Astrocyte (in vitro differentiated cells and primary cell): ENCODE measurements at regions not wholly inside any gene's neighbourhood (a gene's known extent, or its start where the extent isn't known, plus 50 kb on each side); places are given as distances from the start of the nearest gene placed in this dataset.

ENCODE experiments used
- DNase-seq: peaks from one replicate; pipeline ENCODE4 v3.0.0-alpha.2; 2010; ENCODE audit warnings: low read depth
- FAIRE-seq: peaks from 2 replicates; lab custom pipeline; 2011; peaks lifted over from hg19 to GRCh38; lab: Jason Lieb, UNC
- H2AFZ ChIP-seq: 2 replicates; pipeline ENCODE4 v1.6.0; 2012; ENCODE audit warnings: low read depth, low read length, inconsistent platforms
- H3K27ac ChIP-seq: 2 replicates; pipeline ENCODE4 v1.5.1; 2011; ENCODE audit warnings: low read depth, low read length, inconsistent platforms
- H3K27me3 ChIP-seq: 2 replicates; pipeline ENCODE4 v1.6.0; 2011; ENCODE audit warnings: low read length, inconsistent platforms; ENCODE audit not compliant: insufficient read depth
- H3K36me3 ChIP-seq: 2 replicates; pipeline ENCODE4 v1.5.1; 2011; ENCODE audit warnings: low read length, inconsistent platforms; ENCODE audit not compliant: insufficient read depth
- H3K4me1 ChIP-seq: 2 replicates; pipeline ENCODE4 v1.5.1; 2011; ENCODE audit warnings: low read length, inconsistent platforms; ENCODE audit not compliant: insufficient read depth
- H3K4me2 ChIP-seq: 2 replicates; pipeline ENCODE4 v1.6.0; 2012; ENCODE audit warnings: low read length, inconsistent platforms
- H3K4me3 ChIP-seq: 2 replicates; pipeline ENCODE4 v1.5.1; 2011; ENCODE audit warnings: low read depth, mild to moderate bottlenecking, low read length, inconsistent platforms; ENCODE audit not compliant: insufficient read depth
- H3K79me2 ChIP-seq: 2 replicates; pipeline ENCODE4 v1.6.0; 2012; ENCODE audit warnings: mild to moderate bottlenecking, low read length, inconsistent platforms; ENCODE audit not compliant: insufficient read depth
- H3K9ac ChIP-seq: 2 replicates; pipeline ENCODE4 v1.6.0; 2012; ENCODE audit warnings: mild to moderate bottlenecking, low read length, inconsistent platforms
- H3K9me3 ChIP-seq: 2 replicates; pipeline ENCODE4 v1.5.1; 2012; ENCODE audit warnings: low read depth, mild to moderate bottlenecking, low read length, inconsistent platforms; ENCODE audit not compliant: insufficient read depth
- H4K20me1 ChIP-seq: 2 replicates; pipeline ENCODE4 v1.6.0; 2012; ENCODE audit warnings: low read length, inconsistent platforms; ENCODE audit not compliant: insufficient read depth
- H3K27ac Mint-ChIP-seq: one replicate; pipeline ENCODE4 v1.8.0; 2021; ENCODE audit warnings: mild to moderate bottlenecking, mixed read lengths; ENCODE audit not compliant: unreplicated experiment
- H3K27me3 Mint-ChIP-seq: one replicate; pipeline ENCODE4 v1.8.0; 2021; ENCODE audit warnings: low read depth, mixed read lengths; ENCODE audit not compliant: unreplicated experiment
- H3K36me3 Mint-ChIP-seq: one replicate; pipeline ENCODE4 v1.8.0; 2021; ENCODE audit warnings: low read depth, mixed read lengths; ENCODE audit not compliant: unreplicated experiment
- H3K4me1 Mint-ChIP-seq: one replicate; pipeline ENCODE4 v1.8.0; 2021; ENCODE audit warnings: low read depth, mixed read lengths; ENCODE audit not compliant: unreplicated experiment
- H3K4me3 Mint-ChIP-seq: one replicate; pipeline ENCODE4 v1.8.0; 2021; ENCODE audit warnings: mild to moderate bottlenecking, moderate library complexity, mixed read lengths; ENCODE audit not compliant: unreplicated experiment
- H3K9me3 Mint-ChIP-seq: one replicate; pipeline ENCODE4 v1.8.0; 2021; ENCODE audit warnings: mild to moderate bottlenecking, mixed read lengths; ENCODE audit not compliant: unreplicated experiment
- EZH2 ChIP-seq: IDR thresholded peaks from 2 replicates; pipeline ENCODE4 v1.6.1; 2012; ENCODE audit warnings: mild to moderate bottlenecking, low read length, inconsistent platforms; ENCODE audit not compliant: insufficient read depth
- TF ChIP-seq, protein P1 (sequence below): IDR thresholded peaks from 2 replicates; pipeline ENCODE4 v1.5.1; 2011; ENCODE audit warnings: low read depth, mild to moderate bottlenecking, inconsistent platforms, low read length, moderate library complexity; ENCODE audit not compliant: insufficient read depth

- H3K4me1 Mint-ChIP-seq, result no peaks in the 10 kb centered on the region
- Histone ChIP-seq H3K36me3 (no peaks in the 10 kb centered on the region), H3K79me2 (no peaks in the 10 kb centered on the region), H3K4me2 (no peak overlapping the region), H3K4me3 (no peak overlapping the region), H2AFZ (no peak overlapping the region), H3K27me3 (peaks cover 2% of the 10 kb centered on the region), H3K9ac (no peak overlapping the region), H3K9me3 (no peaks in the 10 kb centered on the region), H4K20me1 (no peaks in the 10 kb centered on the region), H3K4me1 (no peaks in the 10 kb centered on the region), H3K27ac (no peak overlapping the region)
- peaks cover 4% of the 10 kb centered on the region for H3K9me3 Mint-ChIP-seq
- no peak overlapping the region for H3K27ac Mint-ChIP-seq
- no peak for TF ChIP-seq EZH2
- TF ChIP-seq, protein P1, sequence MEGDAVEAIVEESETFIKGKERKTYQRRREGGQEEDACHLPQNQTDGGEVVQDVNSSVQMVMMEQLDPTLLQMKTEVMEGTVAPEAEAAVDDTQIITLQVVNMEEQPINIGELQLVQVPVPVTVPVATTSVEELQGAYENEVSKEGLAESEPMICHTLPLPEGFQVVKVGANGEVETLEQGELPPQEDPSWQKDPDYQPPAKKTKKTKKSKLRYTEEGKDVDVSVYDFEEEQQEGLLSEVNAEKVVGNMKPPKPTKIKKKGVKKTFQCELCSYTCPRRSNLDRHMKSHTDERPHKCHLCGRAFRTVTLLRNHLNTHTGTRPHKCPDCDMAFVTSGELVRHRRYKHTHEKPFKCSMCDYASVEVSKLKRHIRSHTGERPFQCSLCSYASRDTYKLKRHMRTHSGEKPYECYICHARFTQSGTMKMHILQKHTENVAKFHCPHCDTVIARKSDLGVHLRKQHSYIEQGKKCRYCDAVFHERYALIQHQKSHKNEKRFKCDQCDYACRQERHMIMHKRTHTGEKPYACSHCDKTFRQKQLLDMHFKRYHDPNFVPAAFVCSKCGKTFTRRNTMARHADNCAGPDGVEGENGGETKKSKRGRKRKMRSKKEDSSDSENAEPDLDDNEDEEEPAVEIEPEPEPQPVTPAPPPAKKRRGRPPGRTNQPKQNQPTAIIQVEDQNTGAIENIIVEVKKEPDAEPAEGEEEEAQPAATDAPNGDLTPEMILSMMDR, result no peak
- DNase-seq (no peak), FAIRE-seq (no peak)
- no peaks in the 10 kb centered on the region for H3K36me3 Mint-ChIP-seq
- H3K27me3 Mint-ChIP-seq, result peaks cover 26% of the 10 kb centered on the region
- H3K4me3 Mint-ChIP-seq, result no peak overlapping the region
Observed at GRCh38 chr11:71305451-71306125, 53.2 kb upstream of the SHANK2 start.

DNA sequence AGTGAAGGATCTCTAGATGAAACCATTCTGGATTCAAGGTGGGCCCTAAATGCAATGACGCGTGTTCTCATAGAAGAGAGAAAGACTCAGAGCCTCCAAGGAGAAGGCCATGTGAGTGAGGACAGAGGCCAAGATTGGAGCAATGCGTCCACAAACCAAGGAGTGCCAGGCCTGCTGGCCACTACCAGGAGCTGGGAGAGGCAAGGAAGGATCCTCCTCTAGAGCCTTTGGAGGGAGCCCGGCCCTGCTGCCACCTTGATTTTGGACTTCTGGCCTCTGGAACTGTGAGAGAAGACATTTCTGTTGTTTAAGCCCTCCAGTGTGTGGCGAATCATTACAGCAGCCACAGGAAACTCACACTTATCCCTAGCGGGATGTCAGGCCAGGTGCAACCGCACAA, 52.7 kb upstream of the SHANK2 start:
- Histone ChIP-seq H2AFZ (no peak overlapping the region), H3K4me1 (no peaks in the 10 kb centered on the region), H4K20me1 (no peaks in the 10 kb centered on the region), H3K9me3 (no peaks in the 10 kb centered on the region), H3K27me3 (peaks cover 3% of the 10 kb centered on the region), H3K36me3 (no peaks in the 10 kb centered on the region), H3K4me2 (no peak overlapping the region), H3K79me2 (no peaks in the 10 kb centered on the region), H3K4me3 (no peak overlapping the region), H3K9ac (no peak overlapping the region), H3K27ac (no peak overlapping the region)
- DNase-seq (no peak), FAIRE-seq (no peak)
- H3K9me3 Mint-ChIP-seq, result peaks cover 4% of the 10 kb centered on the region
- H3K4me1 Mint-ChIP-seq, result peaks cover 3% of the 10 kb centered on the region
- no peaks in the 10 kb centered on the region for H3K36me3 Mint-ChIP-seq
- TF ChIP-seq, protein P1, result no peak
- TF ChIP-seq EZH2, result no peak
- H3K27me3 Mint-ChIP-seq, result peaks cover 26% of the 10 kb centered on the region
- no peak overlapping the region for H3K4me3 Mint-ChIP-seq
- no peak overlapping the region for H3K27ac Mint-ChIP-seq

GRCh38 chr11:71304491-71304890, 52.1 kb upstream of the SHANK2 start:
- Histone ChIP-seq H3K9me3 (no peaks in the 10 kb centered on the region), H4K20me1 (no peaks in the 10 kb centered on the region), H3K4me3 (no peak overlapping the region), H2AFZ (no peak overlapping the region), H3K4me1 (peaks cover 5% of the 10 kb centered on the region), H3K9ac (no peak overlapping the region), H3K4me2 (no peak overlapping the region), H3K27me3 (peaks cover 3% of the 10 kb centered on the region), H3K79me2 (no peaks in the 10 kb centered on the region), H3K36me3 (no peaks in the 10 kb centered on the region), H3K27ac (no peak overlapping the region)
- Mint-ChIP-seq H3K4me1 (peaks cover 5% of the 10 kb centered on the region), H3K36me3 (no peaks in the 10 kb centered on the region), H3K27ac (no peak overlapping the region), H3K27me3 (peaks cover 26% of the 10 kb centered on the region), H3K9me3 (peaks cover 6% of the 10 kb centered on the region), H3K4me3 (no peak overlapping the region)
- DNase-seq, result no peak
- TF ChIP-seq, protein P1, result no peak
- no peak for TF ChIP-seq EZH2
- no peak for FAIRE-seq
